ENCODE measurements at regions not wholly inside any gene's neighbourhood (a gene's known extent, or its start where the extent isn't known, plus 50 kb on each side); places are given as distances from the start of the nearest gene placed in this dataset.

GRCh38 chr12:77429426-77429825, 364.1 kb upstream of the E2F7 start:
- Histone ChIP-seq H3K4me1 (ENCODE audit: control insufficient read depth in 1 of 2, low read depth in 2 of 2) (peaks cover 0 to 6% of the 10 kb centered on the region in 2 donors), H3K4me3 (no peak overlapping the region), H3K27me3 (replicated peaks; ENCODE audit: insufficient read depth) (no peaks in the 10 kb centered on the region), H3K9me3 (no peaks in the 10 kb centered on the region), H3K27ac (no peak overlapping the region), H3K36me3 (no peaks in the 10 kb centered on the region)
- ATAC-seq (ENCODE audit: insufficient number of reproducible peaks, low FRiP score, low read depth) (no peak), DNase-seq (ENCODE audit: low spot score) (no peak)
- TF ChIP-seq CTCF (IDR thresholded peaks at IDR 0.05): no peak

GRCh38 chr12:77421152-77421551, 355.8 kb upstream of the E2F7 start:
- DNase-seq (ENCODE audit: low spot score) (no peak), ATAC-seq (ENCODE audit: insufficient number of reproducible peaks, low FRiP score, low read depth) (no peak)
- no peak for TF ChIP-seq CTCF (IDR thresholded peaks at IDR 0.05)
- Histone ChIP-seq H3K9me3 (no peaks in the 10 kb centered on the region), H3K36me3 (no peaks in the 10 kb centered on the region), H3K27me3 (replicated peaks; ENCODE audit: insufficient read depth) (no peaks in the 10 kb centered on the region), H3K4me1 (ENCODE audit: control insufficient read depth in 1 of 2, low read depth in 2 of 2) (no peaks in the 10 kb centered on the region), H3K27ac (no peak overlapping the region), H3K4me3 (no peak overlapping the region)

- ATAC-seq (ENCODE audit: insufficient number of reproducible peaks, low FRiP score, low read depth): no peak
Measured at GRCh38 chr12:77409551-77409950, 344.2 kb upstream of the E2F7 start.

GRCh38 chr12:77407931-77408330, 342.6 kb upstream of the E2F7 start:
- DNase-seq (ENCODE audit: low spot score) (no peak), ATAC-seq (ENCODE audit: insufficient number of reproducible peaks, low FRiP score, low read depth) (no peak)
- Histone ChIP-seq H3K36me3 (no peaks in the 10 kb centered on the region), H3K27me3 (replicated peaks; ENCODE audit: insufficient read depth) (no peaks in the 10 kb centered on the region), H3K27ac (no peak overlapping the region), H3K9me3 (no peaks in the 10 kb centered on the region), H3K4me3 (no peak overlapping the region), H3K4me1 (ENCODE audit: control insufficient read depth in 1 of 2, low read depth in 2 of 2) (no peaks in the 10 kb centered on the region)
- TF ChIP-seq CTCF (IDR thresholded peaks at IDR 0.05): no peak

More at GRCh38 chr12:77409551-77409950, 344.2 kb upstream of the E2F7 start:
- H3K4me1 ChIP-seq (ENCODE audit: control insufficient read depth in 1 of 2, low read depth in 2 of 2): no peaks in the 10 kb centered on the region
- TF ChIP-seq CTCF (IDR thresholded peaks at IDR 0.05): no peak
- H3K27me3 ChIP-seq (replicated peaks; ENCODE audit: insufficient read depth): no peaks in the 10 kb centered on the region
- H3K4me3 ChIP-seq: no peak overlapping the region
- no peaks in the 10 kb centered on the region for H3K9me3 ChIP-seq
- DNase-seq (ENCODE audit: low spot score): no peak
- H3K27ac ChIP-seq: no peak overlapping the region
- H3K36me3 ChIP-seq: no peaks in the 10 kb centered on the region

GRCh38 chr12:77406219-77406905, 341.0 kb upstream of the E2F7 start:
- no peaks in the 10 kb centered on the region for H3K27me3 ChIP-seq (replicated peaks; ENCODE audit: insufficient read depth)
- H3K36me3 ChIP-seq: no peaks in the 10 kb centered on the region
- H3K4me3 ChIP-seq: no peak overlapping the region
- no peaks in the 10 kb centered on the region for H3K9me3 ChIP-seq
- ATAC-seq (ENCODE audit: insufficient number of reproducible peaks, low FRiP score, low read depth) (no peak), DNase-seq (ENCODE audit: low spot score) (no peak)
- no peaks in the 10 kb centered on the region for H3K4me1 ChIP-seq (ENCODE audit: control insufficient read depth in 1 of 2, low read depth in 2 of 2)
- TF ChIP-seq CTCF (IDR thresholded peaks at IDR 0.05): no peak
- H3K27ac ChIP-seq: no peak overlapping the region
